ENCODE measurements at regions not wholly inside any gene's neighbourhood (a gene's known extent, or its start where the extent isn't known, plus 50 kb on each side); places are given as distances from the start of the nearest gene placed in this dataset.
"Not testable (repeated sequence)": the region's sequence is repeated elsewhere in the genome, so short reads cannot be mapped to it uniquely, and the experiment has no call there.

DNA sequence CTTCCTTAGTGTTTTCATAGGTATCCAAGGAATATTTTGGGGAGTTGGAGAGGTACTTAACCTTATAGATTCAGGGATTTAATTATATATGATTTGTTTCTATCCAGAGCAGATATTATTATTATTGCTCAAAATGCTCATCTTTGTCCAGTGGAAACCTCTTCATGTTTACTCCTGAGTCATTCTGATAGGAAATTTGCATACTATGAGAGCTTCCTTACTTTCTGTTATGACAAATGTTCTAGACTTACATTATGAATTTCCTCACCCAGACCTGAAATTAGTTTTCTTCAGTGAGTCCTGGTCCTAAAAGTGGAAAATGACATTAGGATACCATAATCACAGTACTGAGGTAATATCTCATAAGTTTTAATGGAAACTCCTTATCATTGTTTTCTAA is 57.5 kb upstream of the PLPPR5 start:
- no peak overlapping the region for H3K27ac ChIP-seq
- no peaks in the 10 kb centered on the region for H3K79me2 ChIP-seq (ENCODE audit: insufficient read depth, low read depth)
- TF ChIP-seq, protein P1, sequence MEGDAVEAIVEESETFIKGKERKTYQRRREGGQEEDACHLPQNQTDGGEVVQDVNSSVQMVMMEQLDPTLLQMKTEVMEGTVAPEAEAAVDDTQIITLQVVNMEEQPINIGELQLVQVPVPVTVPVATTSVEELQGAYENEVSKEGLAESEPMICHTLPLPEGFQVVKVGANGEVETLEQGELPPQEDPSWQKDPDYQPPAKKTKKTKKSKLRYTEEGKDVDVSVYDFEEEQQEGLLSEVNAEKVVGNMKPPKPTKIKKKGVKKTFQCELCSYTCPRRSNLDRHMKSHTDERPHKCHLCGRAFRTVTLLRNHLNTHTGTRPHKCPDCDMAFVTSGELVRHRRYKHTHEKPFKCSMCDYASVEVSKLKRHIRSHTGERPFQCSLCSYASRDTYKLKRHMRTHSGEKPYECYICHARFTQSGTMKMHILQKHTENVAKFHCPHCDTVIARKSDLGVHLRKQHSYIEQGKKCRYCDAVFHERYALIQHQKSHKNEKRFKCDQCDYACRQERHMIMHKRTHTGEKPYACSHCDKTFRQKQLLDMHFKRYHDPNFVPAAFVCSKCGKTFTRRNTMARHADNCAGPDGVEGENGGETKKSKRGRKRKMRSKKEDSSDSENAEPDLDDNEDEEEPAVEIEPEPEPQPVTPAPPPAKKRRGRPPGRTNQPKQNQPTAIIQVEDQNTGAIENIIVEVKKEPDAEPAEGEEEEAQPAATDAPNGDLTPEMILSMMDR (conservative IDR thresholded peaks at IDR 0.05; ENCODE audit: low read depth, low read length), result no peak
- no peak overlapping the region for H3K9ac ChIP-seq
- H4K20me1 ChIP-seq (ENCODE audit: insufficient read depth), result no peaks in the 10 kb centered on the region
- no peaks in the 10 kb centered on the region for H3K27me3 ChIP-seq (ENCODE audit: insufficient read depth, low read depth)
- no peak overlapping the region for H3K4me3 ChIP-seq (IDR thresholded peaks at IDR 0.05; ENCODE audit: insufficient read depth, low read depth, low read length)
- H3K36me3 ChIP-seq (ENCODE audit: insufficient read depth), result no peaks in the 10 kb centered on the region
- H3K4me1 ChIP-seq (ENCODE audit: low read depth, poor library complexity, severe bottlenecking), result no peaks in the 10 kb centered on the region
- H2AFZ ChIP-seq (ENCODE audit: low read depth), result no peak overlapping the region
- no peak overlapping the region for H3K4me2 ChIP-seq

DNA sequence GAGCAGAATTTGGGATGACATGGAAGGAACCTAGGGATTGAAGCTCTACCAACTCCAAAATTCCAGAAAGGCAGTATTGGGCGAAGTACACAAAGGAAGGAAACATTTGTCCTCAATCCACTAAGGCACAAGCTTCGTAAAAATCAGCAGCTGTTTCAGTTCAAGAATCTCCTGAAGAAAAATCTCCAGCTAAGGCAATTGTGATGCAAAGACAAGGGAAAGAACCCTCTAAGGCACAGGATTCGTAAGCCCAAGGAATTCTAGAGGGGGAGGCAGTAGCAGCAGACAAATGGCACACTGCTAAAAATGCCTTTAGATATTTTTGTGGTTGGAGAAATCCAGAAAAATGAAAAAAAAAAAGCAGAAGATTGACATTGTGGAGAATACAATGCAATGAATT is 64.5 kb upstream of the PLPPR5 start:
- H3K4me2 ChIP-seq, result no peak overlapping the region

DNA sequence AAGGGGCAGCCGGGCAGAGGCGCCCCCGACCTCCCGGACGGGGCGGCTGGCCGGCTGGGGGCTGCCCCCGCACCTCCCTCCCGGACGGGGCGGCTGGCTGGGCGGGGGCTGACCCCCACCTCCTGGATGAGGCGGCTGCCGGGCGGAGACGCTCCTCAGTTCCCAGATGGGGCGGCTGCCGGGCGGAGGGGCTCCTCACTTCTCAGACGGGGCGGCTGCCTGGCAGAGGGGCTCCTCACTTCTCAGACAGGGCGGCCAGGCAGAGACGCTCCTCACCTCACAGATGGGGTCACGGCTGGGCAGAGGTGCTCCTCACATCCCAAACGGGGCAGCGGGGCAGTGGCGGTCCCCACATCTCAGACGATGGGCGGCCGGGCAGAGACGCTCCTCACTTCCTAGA is 73.9 kb upstream of the PLPPR5 start:
- not testable (repeated sequence) for H3K4me3 ChIP-seq (IDR thresholded peaks at IDR 0.05; ENCODE audit: insufficient read depth, low read depth, low read length); H3K4me1 ChIP-seq (ENCODE audit: low read depth, poor library complexity, severe bottlenecking); H4K20me1 ChIP-seq (ENCODE audit: insufficient read depth); H3K36me3 ChIP-seq (ENCODE audit: insufficient read depth); H3K9ac ChIP-seq; H2AFZ ChIP-seq (ENCODE audit: low read depth); H3K27ac ChIP-seq; H3K27me3 ChIP-seq (ENCODE audit: insufficient read depth, low read depth); H3K4me2 ChIP-seq; H3K79me2 ChIP-seq (ENCODE audit: insufficient read depth, low read depth)

More for the DNA sequence above, 64.5 kb upstream of the PLPPR5 start:
- Histone ChIP-seq H4K20me1 (ENCODE audit: insufficient read depth) (no peaks in the 10 kb centered on the region), H3K79me2 (ENCODE audit: insufficient read depth, low read depth) (no peaks in the 10 kb centered on the region), H3K27me3 (ENCODE audit: insufficient read depth, low read depth) (no peaks in the 10 kb centered on the region), H3K27ac (no peak overlapping the region), H3K4me3 (IDR thresholded peaks at IDR 0.05; ENCODE audit: insufficient read depth, low read depth, low read length) (no peak overlapping the region), H2AFZ (ENCODE audit: low read depth) (no peak overlapping the region), H3K9ac (no peak overlapping the region), H3K36me3 (ENCODE audit: insufficient read depth) (no peaks in the 10 kb centered on the region), H3K4me1 (ENCODE audit: low read depth, poor library complexity, severe bottlenecking) (no peaks in the 10 kb centered on the region)
- TF ChIP-seq, protein P1 (conservative IDR thresholded peaks at IDR 0.05; ENCODE audit: low read depth, low read length), result no peak

DNA sequence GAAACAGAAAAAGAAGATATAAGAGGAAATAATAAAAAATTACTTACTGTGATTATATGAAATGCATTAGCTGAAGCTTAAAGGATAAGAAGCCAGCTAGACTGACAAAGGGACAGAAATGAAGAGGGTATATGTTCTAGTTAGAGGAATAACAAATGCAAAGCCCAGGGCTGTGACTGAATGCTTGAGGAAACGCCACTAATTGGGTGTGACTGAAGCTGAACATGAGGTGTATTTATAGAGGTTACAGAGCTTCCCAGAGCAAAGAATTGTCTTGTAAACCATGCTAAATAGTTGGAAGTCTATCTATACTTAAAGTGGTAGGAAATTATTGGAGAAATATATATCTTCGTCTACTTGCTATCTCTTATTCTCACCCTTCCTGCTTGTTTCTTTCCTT is 77.7 kb upstream of the PLPPR5 start:
- H3K4me2 ChIP-seq, result no peak overlapping the region
- no peak overlapping the region for H3K27ac ChIP-seq
- H3K27me3 ChIP-seq (ENCODE audit: insufficient read depth, low read depth), result no peaks in the 10 kb centered on the region
- H3K9ac ChIP-seq, result no peak overlapping the region
- TF ChIP-seq, protein P1 (conservative IDR thresholded peaks at IDR 0.05; ENCODE audit: low read depth, low read length), result no peak
- H3K79me2 ChIP-seq (ENCODE audit: insufficient read depth, low read depth), result no peaks in the 10 kb centered on the region
- no peaks in the 10 kb centered on the region for H3K4me1 ChIP-seq (ENCODE audit: low read depth, poor library complexity, severe bottlenecking)
- H3K36me3 ChIP-seq (ENCODE audit: insufficient read depth), result no peaks in the 10 kb centered on the region
- H2AFZ ChIP-seq (ENCODE audit: low read depth), result no peak overlapping the region
- no peaks in the 10 kb centered on the region for H4K20me1 ChIP-seq (ENCODE audit: insufficient read depth)
- no peak overlapping the region for H3K4me3 ChIP-seq (IDR thresholded peaks at IDR 0.05; ENCODE audit: insufficient read depth, low read depth, low read length)

DNA sequence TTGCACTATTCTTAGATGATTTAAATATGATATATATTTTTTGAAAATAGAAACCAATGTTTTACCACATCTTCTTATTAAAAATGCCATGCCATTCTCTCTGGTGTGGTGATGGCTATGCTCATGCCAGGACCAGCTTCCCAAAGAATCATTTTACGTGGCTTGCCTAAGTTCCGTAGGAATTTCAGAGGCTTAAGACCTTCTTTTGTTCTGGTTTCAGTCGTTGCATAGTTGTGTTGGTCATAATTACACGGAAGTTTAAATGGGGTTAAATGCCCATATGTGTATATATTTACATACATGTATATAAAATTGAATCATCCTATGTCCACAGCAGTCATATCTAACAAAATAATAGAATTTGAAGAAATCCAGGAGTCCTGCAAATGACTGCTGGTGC is 78.7 kb upstream of the PLPPR5 start:
- no peak overlapping the region for H3K4me2 ChIP-seq
- H3K27ac ChIP-seq, result no peak overlapping the region
- H3K4me1 ChIP-seq (ENCODE audit: low read depth, poor library complexity, severe bottlenecking), result no peaks in the 10 kb centered on the region
- no peak overlapping the region for H3K4me3 ChIP-seq (IDR thresholded peaks at IDR 0.05; ENCODE audit: insufficient read depth, low read depth, low read length)
- H3K9ac ChIP-seq, result no peak overlapping the region
- no peak overlapping the region for H2AFZ ChIP-seq (ENCODE audit: low read depth)
- H3K27me3 ChIP-seq (ENCODE audit: insufficient read depth, low read depth), result no peaks in the 10 kb centered on the region
- TF ChIP-seq, protein P1 (conservative IDR thresholded peaks at IDR 0.05; ENCODE audit: low read depth, low read length), result no peak
- H3K79me2 ChIP-seq (ENCODE audit: insufficient read depth, low read depth), result no peaks in the 10 kb centered on the region
- H4K20me1 ChIP-seq (ENCODE audit: insufficient read depth), result no peaks in the 10 kb centered on the region
- H3K36me3 ChIP-seq (ENCODE audit: insufficient read depth), result no peaks in the 10 kb centered on the region
